Nucleus accumbens (tissue), 56 donors: ENCODE measurements at regions not wholly inside any gene's neighbourhood (a gene's known extent, or its start where the extent isn't known, plus 50 kb on each side); places are given as distances from the start of the nearest gene placed in this dataset.
"Not testable (repeated sequence)": the region's sequence is repeated elsewhere in the genome, so short reads cannot be mapped to it uniquely, and the experiment has no call there.

Experiments
- DNase-seq, 56 donors: peaks; one replicate each; lab custom pipeline; 2025; lab: John Stamatoyannopoulos, UW

GRCh38 chr1:67608661-67609576 lies 76.1 kb upstream of the GADD45A start:
- no peak for DNase-seq

- no peak for DNase-seq
Measured at GRCh38 chr1:67609577-67610341, 75.2 kb upstream of the GADD45A start.

- DNase-seq = no peak
Measured at GRCh38 chr1:67610450-67610849, 74.6 kb upstream of the GADD45A start.

GRCh38 chr1:67611846-67612245 lies 73.2 kb upstream of the GADD45A start:
- no peak for DNase-seq

- DNase-seq = no peak
Measured at GRCh38 chr1:67612788-67613241, 72.2 kb upstream of the GADD45A start.

- DNase-seq = not testable (repeated sequence)
Measured at GRCh38 chr1:67613479-67613878, 71.5 kb upstream of the GADD45A start.

GRCh38 chr1:67614511-67614934 lies 70.5 kb upstream of the GADD45A start:
- DNase-seq = no peak

- DNase-seq = no peak
Measured at GRCh38 chr1:67615886-67616285, 69.1 kb upstream of the GADD45A start.

GRCh38 chr1:67616394-67616985 lies 68.5 kb upstream of the GADD45A start:
- DNase-seq = no peak

- peak in 31 of 56 donors; percentile 1 to 57 (median 24) for DNase-seq
Measured at GRCh38 chr1:67618285-67619018, 66.5 kb upstream of the GADD45A start.

GRCh38 chr1:67619080-67619479 lies 65.9 kb upstream of the GADD45A start:
- no peak for DNase-seq

GRCh38 chr1:67623906-67624305 lies 61.1 kb upstream of the GADD45A start:
- no peak for DNase-seq

GRCh38 chr1:67624680-67625079 lies 60.3 kb upstream of the GADD45A start:
- no peak for DNase-seq

GRCh38 chr1:67626090-67626860 lies 58.7 kb upstream of the GADD45A start:
- DNase-seq = no peak

- no peak for DNase-seq
Measured at GRCh38 chr1:67626861-67627235, 58.2 kb upstream of the GADD45A start.

- no peak for DNase-seq
Measured at GRCh38 chr1:67627336-67627735, 57.7 kb upstream of the GADD45A start.

- no peak for DNase-seq
Measured at GRCh38 chr1:67627906-67628305, 57.1 kb upstream of the GADD45A start.

- no peak for DNase-seq
Measured at GRCh38 chr1:67629370-67630075, 55.5 kb upstream of the GADD45A start.

GRCh38 chr1:67630438-67631045 lies 54.5 kb upstream of the GADD45A start:
- DNase-seq = no peak
